ENCODE measurements at regions not wholly inside any gene's neighbourhood (a gene's known extent, or its start where the extent isn't known, plus 50 kb on each side); places are given as distances from the start of the nearest gene placed in this dataset.

GRCh38 chr9:79390781-79391770, 180.7 kb upstream of the TLE4 start:
- no peak overlapping the region for H3K9ac ChIP-seq (ENCODE audit: low read length)
- no peak for DNase-seq (ENCODE audit: low read depth)
- H3K36me3 ChIP-seq (ENCODE audit: insufficient read depth, low read length), result no peaks in the 10 kb centered on the region
- H3K4me2 ChIP-seq (ENCODE audit: low read length), result no peak overlapping the region
- H3K27me3 ChIP-seq (ENCODE audit: insufficient read depth, low read length), result no peaks in the 10 kb centered on the region
- H3K36me3 Mint-ChIP-seq (ENCODE audit: low read depth, unreplicated experiment), result no peaks in the 10 kb centered on the region
- H3K4me3 Mint-ChIP-seq (ENCODE audit: unreplicated experiment), result no peak overlapping the region
- no peaks in the 10 kb centered on the region for H4K20me1 ChIP-seq (ENCODE audit: insufficient read depth, low read length)
- no peak overlapping the region for H3K27ac Mint-ChIP-seq (ENCODE audit: unreplicated experiment)
- H3K79me2 ChIP-seq (ENCODE audit: insufficient read depth, low read length), result no peaks in the 10 kb centered on the region
- no peak overlapping the region for H3K4me3 ChIP-seq (ENCODE audit: insufficient read depth, low read depth, low read length)
- no peak overlapping the region for H2AFZ ChIP-seq (ENCODE audit: low read depth, low read length)
- FAIRE-seq, result no peak
- peaks cover 2% of the 10 kb centered on the region for H3K27me3 Mint-ChIP-seq (ENCODE audit: low read depth, unreplicated experiment)
- no peak overlapping the region for H3K27ac ChIP-seq (ENCODE audit: low read depth, low read length)
- no peaks in the 10 kb centered on the region for H3K9me3 ChIP-seq (ENCODE audit: insufficient read depth, low read depth, low read length)
- peaks cover 2% of the 10 kb centered on the region for H3K9me3 Mint-ChIP-seq (ENCODE audit: unreplicated experiment)
- no peak for TF ChIP-seq EZH2 (IDR thresholded peaks at IDR 0.05; ENCODE audit: insufficient read depth, low read length)
- no peak for TF ChIP-seq CTCF (IDR thresholded peaks at IDR 0.05; ENCODE audit: insufficient read depth, low read depth, low read length)
- H3K4me1 Mint-ChIP-seq (ENCODE audit: low read depth, unreplicated experiment), result peaks cover 28% of the 10 kb centered on the region
- no peaks in the 10 kb centered on the region for H3K4me1 ChIP-seq (ENCODE audit: insufficient read depth, low read length)

GRCh38 chr9:79395228-79395627, 176.5 kb upstream of the TLE4 start:
- H3K4me3 Mint-ChIP-seq (ENCODE audit: unreplicated experiment), result no peak overlapping the region
- no peak for TF ChIP-seq EZH2 (IDR thresholded peaks at IDR 0.05; ENCODE audit: insufficient read depth, low read length)
- TF ChIP-seq CTCF (IDR thresholded peaks at IDR 0.05; ENCODE audit: insufficient read depth, low read depth, low read length), result no peak
- DNase-seq (ENCODE audit: low read depth) (no peak), FAIRE-seq (no peak)
- H3K27ac Mint-ChIP-seq (ENCODE audit: unreplicated experiment), result no peak overlapping the region
- no peak overlapping the region for H2AFZ ChIP-seq (ENCODE audit: low read depth, low read length)
- peaks cover 3% of the 10 kb centered on the region for H3K9me3 Mint-ChIP-seq (ENCODE audit: unreplicated experiment)
- peaks cover 2% of the 10 kb centered on the region for H3K27me3 Mint-ChIP-seq (ENCODE audit: low read depth, unreplicated experiment)
- peaks cover 8% of the 10 kb centered on the region for H3K4me1 Mint-ChIP-seq (ENCODE audit: low read depth, unreplicated experiment)
- H3K9me3 ChIP-seq (ENCODE audit: insufficient read depth, low read depth, low read length), result no peaks in the 10 kb centered on the region
- no peak overlapping the region for H3K9ac ChIP-seq (ENCODE audit: low read length)
- no peak overlapping the region for H3K27ac ChIP-seq (ENCODE audit: low read depth, low read length)
- no peaks in the 10 kb centered on the region for H3K36me3 Mint-ChIP-seq (ENCODE audit: low read depth, unreplicated experiment)
- H3K4me3 ChIP-seq (ENCODE audit: insufficient read depth, low read depth, low read length), result no peak overlapping the region
- H3K4me2 ChIP-seq (ENCODE audit: low read length), result no peak overlapping the region
- H3K79me2 ChIP-seq (ENCODE audit: insufficient read depth, low read length), result no peaks in the 10 kb centered on the region
- no peaks in the 10 kb centered on the region for H3K4me1 ChIP-seq (ENCODE audit: insufficient read depth, low read length)
- no peaks in the 10 kb centered on the region for H3K36me3 ChIP-seq (ENCODE audit: insufficient read depth, low read length)
- no peaks in the 10 kb centered on the region for H4K20me1 ChIP-seq (ENCODE audit: insufficient read depth, low read length)
- no peaks in the 10 kb centered on the region for H3K27me3 ChIP-seq (ENCODE audit: insufficient read depth, low read length)

GRCh38 chr9:79395755-79396154, 176.0 kb upstream of the TLE4 start:
- Histone ChIP-seq H3K27ac (ENCODE audit: low read depth, low read length) (no peak overlapping the region), H3K4me3 (ENCODE audit: insufficient read depth, low read depth, low read length) (no peak overlapping the region), H2AFZ (ENCODE audit: low read depth, low read length) (peak overlapping the region; percentile 3), H4K20me1 (ENCODE audit: insufficient read depth, low read length) (no peaks in the 10 kb centered on the region), H3K27me3 (ENCODE audit: insufficient read depth, low read length) (no peaks in the 10 kb centered on the region), H3K9ac (ENCODE audit: low read length) (no peak overlapping the region), H3K4me1 (ENCODE audit: insufficient read depth, low read length) (no peaks in the 10 kb centered on the region), H3K36me3 (ENCODE audit: insufficient read depth, low read length) (no peaks in the 10 kb centered on the region), H3K9me3 (ENCODE audit: insufficient read depth, low read depth, low read length) (no peaks in the 10 kb centered on the region), H3K4me2 (ENCODE audit: low read length) (no peak overlapping the region), H3K79me2 (ENCODE audit: insufficient read depth, low read length) (no peaks in the 10 kb centered on the region)
- Mint-ChIP-seq H3K4me3 (ENCODE audit: unreplicated experiment) (no peak overlapping the region), H3K27ac (ENCODE audit: unreplicated experiment) (no peak overlapping the region), H3K36me3 (ENCODE audit: low read depth, unreplicated experiment) (no peaks in the 10 kb centered on the region), H3K27me3 (ENCODE audit: low read depth, unreplicated experiment) (peaks cover 2% of the 10 kb centered on the region), H3K4me1 (ENCODE audit: low read depth, unreplicated experiment) (peaks cover 3% of the 10 kb centered on the region), H3K9me3 (ENCODE audit: unreplicated experiment) (peaks cover 3% of the 10 kb centered on the region)
- DNase-seq (ENCODE audit: low read depth), result peak; percentile 11
- FAIRE-seq, result no peak
- TF ChIP-seq EZH2 (IDR thresholded peaks at IDR 0.05; ENCODE audit: insufficient read depth, low read length), result no peak
- TF ChIP-seq CTCF (IDR thresholded peaks at IDR 0.05; ENCODE audit: insufficient read depth, low read depth, low read length), result no peak

All from astrocyte (in vitro differentiated cells and primary cell).